ENCODE measurements at regions not wholly inside any gene's neighbourhood (a gene's known extent, or its start where the extent isn't known, plus 50 kb on each side); places are given as distances from the start of the nearest gene placed in this dataset.

DNA sequence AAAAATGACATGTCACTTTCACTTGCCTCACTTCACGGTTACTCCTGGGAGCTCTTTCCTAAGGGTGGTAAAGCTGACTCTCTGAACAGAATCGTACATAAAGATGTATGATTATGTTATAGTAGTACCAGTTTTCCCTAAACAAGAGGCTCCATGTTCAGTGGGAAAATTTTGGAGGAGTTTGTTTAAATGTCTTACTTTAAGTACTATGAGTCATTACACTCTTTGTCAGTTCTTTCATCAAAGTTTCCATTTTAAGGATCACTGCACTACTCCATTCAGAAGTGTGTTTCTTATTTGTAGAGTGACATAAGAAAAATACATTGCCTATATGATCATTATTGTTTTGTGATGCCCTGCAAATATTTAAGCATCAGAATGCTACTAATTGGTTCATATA lies 121.1 kb upstream of the FIGN start:
- TF ChIP-seq, protein P1, sequence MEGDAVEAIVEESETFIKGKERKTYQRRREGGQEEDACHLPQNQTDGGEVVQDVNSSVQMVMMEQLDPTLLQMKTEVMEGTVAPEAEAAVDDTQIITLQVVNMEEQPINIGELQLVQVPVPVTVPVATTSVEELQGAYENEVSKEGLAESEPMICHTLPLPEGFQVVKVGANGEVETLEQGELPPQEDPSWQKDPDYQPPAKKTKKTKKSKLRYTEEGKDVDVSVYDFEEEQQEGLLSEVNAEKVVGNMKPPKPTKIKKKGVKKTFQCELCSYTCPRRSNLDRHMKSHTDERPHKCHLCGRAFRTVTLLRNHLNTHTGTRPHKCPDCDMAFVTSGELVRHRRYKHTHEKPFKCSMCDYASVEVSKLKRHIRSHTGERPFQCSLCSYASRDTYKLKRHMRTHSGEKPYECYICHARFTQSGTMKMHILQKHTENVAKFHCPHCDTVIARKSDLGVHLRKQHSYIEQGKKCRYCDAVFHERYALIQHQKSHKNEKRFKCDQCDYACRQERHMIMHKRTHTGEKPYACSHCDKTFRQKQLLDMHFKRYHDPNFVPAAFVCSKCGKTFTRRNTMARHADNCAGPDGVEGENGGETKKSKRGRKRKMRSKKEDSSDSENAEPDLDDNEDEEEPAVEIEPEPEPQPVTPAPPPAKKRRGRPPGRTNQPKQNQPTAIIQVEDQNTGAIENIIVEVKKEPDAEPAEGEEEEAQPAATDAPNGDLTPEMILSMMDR (IDR thresholded peaks at IDR 0.05) = no peak
- TF ChIP-seq POLR2A (IDR thresholded peaks at IDR 0.05) = no peak
